ENCODE measurements at regions not wholly inside any gene's neighbourhood (a gene's known extent, or its start where the extent isn't known, plus 50 kb on each side); places are given as distances from the start of the nearest gene placed in this dataset.
"Not testable (repeated sequence)": the region's sequence is repeated elsewhere in the genome, so short reads cannot be mapped to it uniquely, and the experiment has no call there.

DNA sequence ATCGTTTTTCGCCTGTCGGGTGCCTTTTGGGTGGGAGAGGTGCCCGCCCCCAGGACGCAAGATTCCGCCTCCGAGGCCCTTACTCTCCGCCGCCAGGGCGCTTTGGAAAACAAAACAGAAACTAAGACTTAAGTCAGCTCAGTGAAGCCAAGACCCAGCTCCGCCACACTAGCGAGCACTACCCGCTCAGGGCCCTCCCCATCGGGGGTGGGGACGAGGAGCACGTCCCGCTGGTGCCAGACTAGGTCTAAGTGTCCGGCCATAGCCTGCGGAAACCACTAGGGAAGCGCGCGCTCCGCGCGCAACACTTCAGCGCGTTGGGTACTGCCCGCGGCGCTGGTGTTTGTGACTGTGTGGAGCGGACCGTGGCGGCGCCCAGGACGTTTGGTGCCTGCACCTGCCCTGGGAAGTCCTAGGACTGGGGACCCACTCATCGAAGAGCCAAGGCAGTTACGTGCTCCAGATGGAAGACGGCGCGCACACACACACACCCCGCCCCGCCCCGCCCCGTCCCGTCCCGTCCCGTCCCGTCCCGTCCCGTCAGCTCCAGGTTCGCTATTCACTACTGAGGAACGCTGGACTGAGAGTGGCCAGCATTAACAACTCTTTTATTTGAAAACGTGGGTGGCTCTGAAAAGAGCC is 57.6 kb upstream of the BOLA1 start:
- H3K9me3 ChIP-seq; H3K4me3 ChIP-seq; intact Hi-C loops (cut with DNase I; ENCODE audit: low total_unique reads); DNase-seq (ENCODE audit: low spot score in 2 of 2); H3K27me3 ChIP-seq; H3K27ac ChIP-seq; H3K36me3 ChIP-seq; H3K4me1 ChIP-seq: not testable (repeated sequence)

DNA sequence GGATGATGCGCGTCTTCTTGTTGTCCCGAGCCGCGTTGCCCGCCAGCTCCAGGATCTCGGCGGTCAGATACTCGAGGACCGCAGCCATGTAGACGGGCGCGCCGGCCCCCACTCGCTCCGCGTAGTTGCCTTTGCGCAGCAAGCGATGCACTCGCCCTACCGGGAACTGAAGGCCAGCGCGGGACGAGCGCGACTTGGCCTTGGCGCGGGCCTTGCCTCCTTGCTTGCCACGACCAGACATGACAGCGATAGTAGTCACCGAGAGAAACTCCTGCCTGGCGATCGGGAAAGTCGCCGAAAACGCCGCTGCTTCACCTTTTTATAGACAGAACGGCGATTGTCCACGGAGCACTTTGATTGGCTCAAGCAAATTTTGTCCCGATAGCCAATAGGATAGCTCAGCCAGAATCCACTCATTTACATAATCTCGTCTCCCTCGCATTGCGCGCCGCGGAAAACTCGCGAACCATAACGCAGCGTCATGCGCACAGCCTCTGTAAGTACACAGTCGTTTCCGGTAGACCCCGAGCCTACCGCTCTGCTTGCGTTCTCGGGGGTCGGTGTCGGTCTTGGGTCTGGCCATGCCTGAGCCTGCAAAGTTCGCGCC is 56.8 kb upstream of the BOLA1 start:
- H3K4me3 ChIP-seq; H3K27ac ChIP-seq; DNase-seq (ENCODE audit: low spot score in 2 of 2); H3K36me3 ChIP-seq; H3K4me1 ChIP-seq; H3K27me3 ChIP-seq; H3K9me3 ChIP-seq; intact Hi-C loops (cut with DNase I; ENCODE audit: low total_unique reads): not testable (repeated sequence)

DNA sequence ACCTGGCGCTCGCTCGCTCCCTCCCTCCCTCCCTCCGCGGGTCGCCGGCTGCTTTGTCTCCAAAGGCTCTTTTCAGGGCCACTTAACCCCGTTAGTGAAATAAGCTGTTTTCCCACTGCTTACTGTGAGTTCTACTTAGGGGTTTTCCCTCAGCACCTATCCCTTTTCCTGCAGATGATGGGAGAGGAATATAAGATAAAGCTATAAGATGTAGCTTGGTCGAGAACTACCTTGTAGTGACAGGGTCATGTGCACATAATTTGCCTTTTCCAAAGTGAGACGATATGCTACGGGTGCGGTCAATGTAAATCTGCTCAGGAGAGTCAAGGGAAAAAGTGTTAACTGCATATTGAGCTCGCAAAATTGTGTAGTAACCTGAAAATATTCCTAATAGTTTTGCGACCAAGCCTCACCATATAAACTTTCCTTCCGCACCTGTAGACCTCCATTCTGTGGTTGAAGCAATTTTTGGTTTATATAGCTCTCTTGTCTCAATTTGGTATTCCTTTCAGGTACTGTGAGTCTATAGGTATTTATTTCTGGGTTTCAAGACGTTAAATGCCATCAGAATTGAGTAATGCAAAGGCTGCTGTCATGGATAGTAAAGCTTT is 55.8 kb upstream of the BOLA1 start:
- DNase-seq (ENCODE audit: low spot score in 2 of 2) = no peak
- TF ChIP-seq POLR2A (IDR thresholded peaks at IDR 0.05) (no peak), POLR2AphosphoS5 (IDR thresholded peaks at IDR 0.05) (peak in 1 of 3 donors; percentile 37)
- H3K27me3 ChIP-seq = no peaks in the 10 kb centered on the region
- peaks cover 0 to 6% of the 10 kb centered on the region in 2 donors for H3K4me1 ChIP-seq
- no peaks in the 10 kb centered on the region for H3K36me3 ChIP-seq
- H3K9me3 ChIP-seq = no peaks in the 10 kb centered on the region
- H3K27ac ChIP-seq = peak overlapping the region; percentile 75 to 80
- peak overlapping the region; percentile 46 to 67 (median 58) for H3K4me3 ChIP-seq
- intact Hi-C loops (cut with DNase I; ENCODE audit: low total_unique reads) = no loop called here

DNA sequence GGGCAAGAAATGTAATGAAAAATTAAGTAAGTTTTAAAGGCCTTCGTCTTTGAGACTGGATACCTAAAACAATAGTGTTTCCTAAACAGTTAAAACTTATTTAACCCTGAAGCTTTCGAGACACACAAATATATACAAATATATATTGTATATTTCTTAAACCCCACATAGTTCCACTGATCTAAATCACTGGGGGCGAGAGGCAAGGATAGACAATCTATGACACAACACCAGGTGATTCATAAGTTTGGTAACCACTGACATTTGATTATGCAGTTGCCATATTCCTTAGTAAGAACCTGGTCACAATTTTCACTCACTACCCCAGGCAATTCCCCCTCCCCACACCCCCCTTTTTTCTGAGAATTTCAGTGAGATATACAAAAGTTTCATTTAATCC is 55.3 kb upstream of the BOLA1 start:
- intact Hi-C loops (cut with DNase I; ENCODE audit: low total_unique reads) = no loop called here
- H3K36me3 ChIP-seq = no peaks in the 10 kb centered on the region
- H3K27ac ChIP-seq = peak overlapping the region in 1 of 2 donors; percentile 75
- H3K4me3 ChIP-seq = peak overlapping the region; percentile 46 to 67 (median 58)
- peaks cover 4 to 6% of the 10 kb centered on the region in 2 donors for H3K4me1 ChIP-seq
- DNase-seq (ENCODE audit: low spot score in 2 of 2) = no peak
- H3K27me3 ChIP-seq = no peaks in the 10 kb centered on the region
- no peaks in the 10 kb centered on the region for H3K9me3 ChIP-seq
- TF ChIP-seq POLR2AphosphoS5 (IDR thresholded peaks at IDR 0.05) (no peak), POLR2A (IDR thresholded peaks at IDR 0.05) (no peak)
- TF ChIP-seq, protein P1, sequence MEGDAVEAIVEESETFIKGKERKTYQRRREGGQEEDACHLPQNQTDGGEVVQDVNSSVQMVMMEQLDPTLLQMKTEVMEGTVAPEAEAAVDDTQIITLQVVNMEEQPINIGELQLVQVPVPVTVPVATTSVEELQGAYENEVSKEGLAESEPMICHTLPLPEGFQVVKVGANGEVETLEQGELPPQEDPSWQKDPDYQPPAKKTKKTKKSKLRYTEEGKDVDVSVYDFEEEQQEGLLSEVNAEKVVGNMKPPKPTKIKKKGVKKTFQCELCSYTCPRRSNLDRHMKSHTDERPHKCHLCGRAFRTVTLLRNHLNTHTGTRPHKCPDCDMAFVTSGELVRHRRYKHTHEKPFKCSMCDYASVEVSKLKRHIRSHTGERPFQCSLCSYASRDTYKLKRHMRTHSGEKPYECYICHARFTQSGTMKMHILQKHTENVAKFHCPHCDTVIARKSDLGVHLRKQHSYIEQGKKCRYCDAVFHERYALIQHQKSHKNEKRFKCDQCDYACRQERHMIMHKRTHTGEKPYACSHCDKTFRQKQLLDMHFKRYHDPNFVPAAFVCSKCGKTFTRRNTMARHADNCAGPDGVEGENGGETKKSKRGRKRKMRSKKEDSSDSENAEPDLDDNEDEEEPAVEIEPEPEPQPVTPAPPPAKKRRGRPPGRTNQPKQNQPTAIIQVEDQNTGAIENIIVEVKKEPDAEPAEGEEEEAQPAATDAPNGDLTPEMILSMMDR (IDR thresholded peaks at IDR 0.05) = no peak

DNA sequence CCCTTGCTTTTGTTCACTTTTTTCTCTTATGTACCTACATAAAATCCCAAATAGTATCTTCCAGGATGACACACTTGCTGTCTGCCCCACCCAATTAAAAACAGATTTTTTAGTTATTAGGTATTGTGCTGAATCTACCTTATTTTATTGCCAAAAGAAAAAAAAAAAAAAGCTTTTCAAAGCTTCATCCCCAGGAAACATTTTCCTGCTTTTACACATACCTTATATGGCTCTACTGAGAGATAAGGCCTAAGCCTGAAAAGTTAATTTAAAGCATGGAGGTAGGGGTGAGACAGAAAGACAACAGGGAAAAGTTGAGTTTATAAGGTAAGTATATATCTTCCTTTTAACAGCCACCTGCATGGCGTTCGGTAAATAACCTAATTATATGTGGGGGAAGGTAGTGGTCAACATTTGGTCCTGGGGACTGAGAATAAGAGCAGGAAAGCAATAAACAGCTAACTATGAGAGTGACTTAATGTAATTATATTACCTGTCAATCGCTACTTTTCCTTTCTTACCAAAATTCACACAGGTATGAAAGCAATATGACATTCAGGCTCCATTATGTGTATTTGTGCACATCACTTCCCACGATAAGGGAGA is 54.6 kb upstream of the BOLA1 start:
- TF ChIP-seq POLR2AphosphoS5 (IDR thresholded peaks at IDR 0.05) (no peak), POLR2A (IDR thresholded peaks at IDR 0.05) (no peak)
- TF ChIP-seq, protein P1 (IDR thresholded peaks at IDR 0.05) = no peak
- no peaks in the 10 kb centered on the region for H3K9me3 ChIP-seq
- H3K27me3 ChIP-seq = no peaks in the 10 kb centered on the region
- DNase-seq (ENCODE audit: low spot score in 2 of 2) = no peak
- peak overlapping the region in 1 of 2 donors; percentile 75 for H3K27ac ChIP-seq
- no peaks in the 10 kb centered on the region for H3K36me3 ChIP-seq
- intact Hi-C loops (cut with DNase I; ENCODE audit: low total_unique reads) = no loop called here
- peaks cover 6 to 8% of the 10 kb centered on the region in 2 donors for H3K4me1 ChIP-seq
- no peak overlapping the region for H3K4me3 ChIP-seq

DNA sequence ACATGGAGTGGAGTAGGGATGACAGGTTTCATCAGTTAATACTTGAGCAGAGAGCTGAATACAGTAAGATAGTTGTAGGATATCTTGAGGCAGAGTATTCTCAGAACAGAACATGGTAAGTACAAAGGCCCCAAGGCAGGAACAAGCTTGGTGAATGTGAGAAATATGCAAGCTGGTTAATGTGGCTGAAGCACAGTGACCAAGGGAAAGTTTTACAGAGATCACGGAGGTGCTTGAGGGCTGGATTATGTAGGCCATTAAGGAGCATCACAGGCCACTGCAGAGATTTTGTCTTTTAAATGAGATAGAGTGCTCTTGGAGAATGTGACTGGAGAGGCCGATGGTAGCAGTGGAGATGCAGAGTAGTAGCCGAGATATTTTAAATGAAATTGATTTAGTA is 54.0 kb upstream of the BOLA1 start:
- intact Hi-C loops (cut with DNase I; ENCODE audit: low total_unique reads) = no loop called here
- no peak overlapping the region for H3K27ac ChIP-seq
- H3K27me3 ChIP-seq = no peaks in the 10 kb centered on the region
- H3K9me3 ChIP-seq = no peaks in the 10 kb centered on the region
- H3K4me3 ChIP-seq = no peak overlapping the region
- DNase-seq (ENCODE audit: low spot score in 2 of 2) = no peak
- no peak for TF ChIP-seq POLR2AphosphoS5 (IDR thresholded peaks at IDR 0.05)
- TF ChIP-seq, protein P1 (IDR thresholded peaks at IDR 0.05) = no peak
- TF ChIP-seq POLR2A (IDR thresholded peaks at IDR 0.05) = no peak
- no peaks in the 10 kb centered on the region for H3K36me3 ChIP-seq
- peaks cover 9 to 11% of the 10 kb centered on the region in 2 donors for H3K4me1 ChIP-seq
